ENCODE measurements at regions not wholly inside any gene's neighbourhood (a gene's known extent, or its start where the extent isn't known, plus 50 kb on each side); places are given as distances from the start of the nearest gene placed in this dataset.
"Not testable (repeated sequence)": the region's sequence is repeated elsewhere in the genome, so short reads cannot be mapped to it uniquely, and the experiment has no call there.

DNA sequence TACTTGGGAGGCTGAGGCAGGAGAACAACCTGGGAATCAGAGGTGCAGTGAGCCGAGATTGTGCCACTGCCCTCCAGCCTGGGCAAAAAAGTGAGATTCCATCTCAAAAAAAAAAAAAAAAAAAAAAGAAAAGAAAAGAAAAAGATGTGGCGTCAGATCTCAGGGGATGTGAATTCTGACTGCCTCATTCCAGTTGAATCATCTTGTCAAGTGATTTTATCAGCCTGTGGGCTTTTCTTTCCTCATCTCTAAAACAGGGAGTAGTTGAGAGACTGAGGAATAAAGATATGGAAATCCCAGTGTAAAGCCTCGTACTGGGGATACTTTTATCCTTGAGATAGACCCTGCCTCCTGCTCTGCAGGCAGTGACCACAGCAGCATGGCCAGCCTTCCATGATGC lies 65.9 kb downstream of the PPIAL4G start:
- H2AFZ ChIP-seq (replicated peaks; ENCODE audit: low read length, poor library complexity); dilution Hi-C loops (cut with HindIII; ENCODE audit: low sequenced_read_pairs, unreplicated experiment); H4K91ac ChIP-seq (ENCODE audit: insufficient read depth, low read depth, low read length); H2AK9ac ChIP-seq (replicated peaks; ENCODE audit: low read depth, low read length, poor library complexity); H3K4me1 ChIP-seq (ENCODE audit: control insufficient read depth, insufficient read depth, low read length); H3K18ac ChIP-seq (ENCODE audit: low read depth, low read length); H3K23ac ChIP-seq (ENCODE audit: low read depth, low read length); H3K79me1 ChIP-seq (ENCODE audit: low read depth in 1 of 2, low read length in 2 of 2); ATAC-seq (ENCODE audit: low read depth); H3K27me3 ChIP-seq (ENCODE audit: control insufficient read depth, insufficient read depth, low read length); H4K8ac ChIP-seq (ENCODE audit: low read depth in 2 of 2, low read length in 2 of 2); CTCF ChIA-PET; H2BK5ac ChIP-seq (ENCODE audit: low read depth, low read length, poor library complexity, severe bottlenecking); DNase-seq; H3K9me3 ChIP-seq (ENCODE audit: control insufficient read depth, insufficient read depth, low read length); BruUV-seq (replicated peaks); H4K5ac ChIP-seq (ENCODE audit: low read depth, low read length); H3K56ac ChIP-seq (ENCODE audit: extremely low read depth, insufficient read depth, low read length); H2BK15ac ChIP-seq (ENCODE audit: low read depth, low read length); POLR2A ChIA-PET (ENCODE audit: unreplicated experiment); H4K20me1 ChIP-seq (ENCODE audit: insufficient read depth, low read length); in situ Hi-C loops (cut with MboI; ENCODE audit: low sequenced_read_pairs); H3K14ac ChIP-seq (replicated peaks; ENCODE audit: low read depth, low read length); H2AK5ac ChIP-seq (ENCODE audit: low read depth, low read length); H3K4me3 ChIP-seq (ENCODE audit: insufficient read depth, low read depth, low read length); intact Hi-C loops (cut with micrococcal nuclease); H3K9ac ChIP-seq (ENCODE audit: low read depth, low read length); H3K27ac ChIP-seq (ENCODE audit: insufficient read depth, low read length); H3K4me2 ChIP-seq (ENCODE audit: low read depth, low read length); H2BK120ac ChIP-seq (ENCODE audit: low read depth, low read length); H3K36me3 ChIP-seq (ENCODE audit: control insufficient read depth, insufficient read depth, low read length); H3K4ac ChIP-seq (ENCODE audit: low read depth, low read length); H3K9me1 ChIP-seq (ENCODE audit: insufficient read depth, low read length); H2BK20ac ChIP-seq (ENCODE audit: low read depth, low read length): not testable (repeated sequence)
- no CpG with 5 or more reads among the region's 3 CpGs for WGBS, 2 experiments (ENCODE audit: extremely low coverage in 2 of 2, insufficient read length in 1 of 2)

DNA sequence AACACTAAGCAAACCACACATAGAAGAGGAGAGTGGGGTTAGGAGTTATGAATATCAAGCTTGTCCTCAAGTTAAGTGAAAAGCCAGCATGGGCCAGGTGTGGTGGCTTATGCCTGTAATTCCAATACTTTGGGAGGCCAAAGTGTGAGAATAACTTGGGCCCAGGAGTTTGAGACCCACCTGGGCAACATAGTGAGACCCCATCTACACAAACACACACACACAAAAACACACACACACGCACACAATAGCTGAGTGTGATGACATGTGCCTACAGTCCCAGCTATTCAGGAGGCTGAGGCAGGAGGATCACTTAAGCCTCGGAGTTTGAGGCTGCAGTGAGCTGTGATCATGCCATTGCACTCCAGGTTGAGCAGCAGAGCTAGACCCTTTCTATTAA lies 69.7 kb downstream of the PPIAL4G start:
- H3K27ac ChIP-seq (ENCODE audit: insufficient read depth, low read length); ATAC-seq (ENCODE audit: low read depth); H3K23ac ChIP-seq (ENCODE audit: low read depth, low read length); dilution Hi-C loops (cut with HindIII; ENCODE audit: low sequenced_read_pairs, unreplicated experiment); H3K4me3 ChIP-seq (ENCODE audit: insufficient read depth, low read depth, low read length); H3K27me3 ChIP-seq (ENCODE audit: control insufficient read depth, insufficient read depth, low read length); H2AK9ac ChIP-seq (replicated peaks; ENCODE audit: low read depth, low read length, poor library complexity); H2BK5ac ChIP-seq (ENCODE audit: low read depth, low read length, poor library complexity, severe bottlenecking); H3K18ac ChIP-seq (ENCODE audit: low read depth, low read length); intact Hi-C loops (cut with micrococcal nuclease); H2BK120ac ChIP-seq (ENCODE audit: low read depth, low read length); H4K91ac ChIP-seq (ENCODE audit: insufficient read depth, low read depth, low read length); H3K14ac ChIP-seq (replicated peaks; ENCODE audit: low read depth, low read length); H3K4me1 ChIP-seq (ENCODE audit: control insufficient read depth, insufficient read depth, low read length); H3K9ac ChIP-seq (ENCODE audit: low read depth, low read length); H3K56ac ChIP-seq (ENCODE audit: extremely low read depth, insufficient read depth, low read length); H2AFZ ChIP-seq (replicated peaks; ENCODE audit: low read length, poor library complexity); H3K4me2 ChIP-seq (ENCODE audit: low read depth, low read length); H4K8ac ChIP-seq (ENCODE audit: low read depth in 2 of 2, low read length in 2 of 2); H3K79me1 ChIP-seq (ENCODE audit: low read depth in 1 of 2, low read length in 2 of 2); POLR2A ChIA-PET (ENCODE audit: unreplicated experiment); H4K20me1 ChIP-seq (ENCODE audit: insufficient read depth, low read length); H4K5ac ChIP-seq (ENCODE audit: low read depth, low read length); H3K36me3 ChIP-seq (ENCODE audit: control insufficient read depth, insufficient read depth, low read length); CTCF ChIA-PET; H3K9me3 ChIP-seq (ENCODE audit: control insufficient read depth, insufficient read depth, low read length); BruUV-seq (replicated peaks); H2AK5ac ChIP-seq (ENCODE audit: low read depth, low read length); DNase-seq; H3K4ac ChIP-seq (ENCODE audit: low read depth, low read length); H2BK20ac ChIP-seq (ENCODE audit: low read depth, low read length); H3K9me1 ChIP-seq (ENCODE audit: insufficient read depth, low read length); H2BK15ac ChIP-seq (ENCODE audit: low read depth, low read length); in situ Hi-C loops (cut with MboI; ENCODE audit: low sequenced_read_pairs): not testable (repeated sequence)
- no CpG with 5 or more reads among the region's 2 CpGs for WGBS, 2 experiments (ENCODE audit: extremely low coverage in 2 of 2, insufficient read length in 1 of 2)

All from IMR-90 (cell line).